KBM-7 (cell line): ENCODE measurements at regions not wholly inside any gene's neighbourhood (a gene's known extent, or its start where the extent isn't known, plus 50 kb on each side); places are given as distances from the start of the nearest gene placed in this dataset.

Experiments
- DNase-seq: peaks from one replicate; pipeline ENCODE4 v3.0.0-alpha.2; 2015
- in situ Hi-C: fragments of 300-500 bp; cut with MboI; formaldehyde crosslinking; loops from 2 replicates; pipeline ENCODE4 v1.14.3; 2020; ENCODE audit warnings: low sequenced_read_pairs, low pct_unique_long_range_greater_than_20kb, mixed read lengths

- DNase-seq: no peak
- in situ Hi-C loops: loop anchor here (25.0 kb wide), 1 partner anchor 223 kb away; no protein-coding TSS in a partner anchor
Observed at GRCh38 chr13:112639521-112639920, 50.3 kb upstream of the ATP11A start.

GRCh38 chr13:112638919-112639318 lies 50.9 kb upstream of the ATP11A start:
- in situ Hi-C loops: loop anchor here (25.0 kb wide), 1 partner anchor 223 kb away; no protein-coding TSS in a partner anchor
- no peak for DNase-seq

GRCh38 chr13:112638157-112638750 lies 50.3 kb upstream of the TUBGCP3 start:
- in situ Hi-C loops: loop anchor here (25.0 kb wide), 1 partner anchor 224 kb away; no protein-coding TSS in a partner anchor
- no peak for DNase-seq
